GM23338 (cell line): ENCODE measurements at regions not wholly inside any gene's neighbourhood (a gene's known extent, or its start where the extent isn't known, plus 50 kb on each side); places are given as distances from the start of the nearest gene placed in this dataset.

Experiments
- ATAC-seq: fragments of 200-7000 bp; cut with Tn5 transposase; 3 replicates; pipeline ENCODE4 v1.9.1; 2020
- DNase-seq: peaks from one replicate; pipeline ENCODE4 v3.0.0-alpha.2; 2015; ENCODE audit warnings: low spot score
- H2AFZ ChIP-seq: fragments of 200-600 bp; sonication (generic); 2 replicates; pipeline ENCODE4 v1.8.0; 2016; ENCODE audit warnings: antibody characterized with exemption, mild to moderate bottlenecking, moderate library complexity
- H3F3A ChIP-seq: fragments of 200-600 bp; sonication (generic); replicated peaks from 2 replicates; pipeline ENCODE4 v1.8.0; 2017; ENCODE audit warnings: antibody characterized with exemption, mixed run types, low read depth
- H3K27ac ChIP-seq: fragments of 200-600 bp; sonication (generic); 2 replicates; pipeline ENCODE4 v1.6.1; 2016; ENCODE audit warnings: low read depth
- H3K27me3 ChIP-seq: fragments of 200-600 bp; sonication (generic); 2 replicates; pipeline ENCODE4 v1.8.0; 2016; ENCODE audit warnings: mild to moderate bottlenecking, mixed run types, moderate library complexity; ENCODE audit not compliant: insufficient read depth
- H3K36me3 ChIP-seq: fragments of 200-600 bp; sonication (generic); 2 replicates; pipeline ENCODE4 v1.8.0; 2016; ENCODE audit warnings: mild to moderate bottlenecking; ENCODE audit not compliant: insufficient read depth
- H3K4me1 ChIP-seq: fragments of 200-600 bp; sonication (generic); 2 replicates; pipeline ENCODE4 v1.8.0; 2016; ENCODE audit warnings: mild to moderate bottlenecking, moderate library complexity; ENCODE audit not compliant: insufficient read depth
- H3K4me2 ChIP-seq: fragments of 200-600 bp; sonication (generic); 2 replicates; pipeline ENCODE4 v1.7.1; 2017; ENCODE audit warnings: mixed run types
- H3K4me3 ChIP-seq: fragments of 200-600 bp; sonication (generic); 2 replicates; pipeline ENCODE4 v1.6.1; 2016; ENCODE audit warnings: mixed run types
- H3K79me2 ChIP-seq: fragments of 200-600 bp; sonication (generic); replicated peaks from 2 replicates; pipeline ENCODE4 v1.8.0; 2017; ENCODE audit warnings: mild to moderate bottlenecking; ENCODE audit not compliant: insufficient read depth
- H3K9me2 ChIP-seq: fragments of 200-600 bp; sonication (generic); 2 replicates; pipeline ENCODE4 v1.8.0; 2017; ENCODE audit not compliant: insufficient read depth
- H4K20me1 ChIP-seq: fragments of 200-600 bp; sonication (generic); replicated peaks from 2 replicates; pipeline ENCODE4 v1.8.0; 2017; ENCODE audit warnings: mild to moderate bottlenecking; ENCODE audit not compliant: insufficient read depth
- H3K27ac Mint-ChIP-seq: 2 replicates; pipeline ENCODE4 v1.8.0; 2020; ENCODE audit warnings: inconsistent platforms, mild to moderate bottlenecking, moderate library complexity, mixed read lengths
- H3K27me3 Mint-ChIP-seq: 3 replicates; pipeline ENCODE4 v1.8.0; 2022; ENCODE audit warnings: low read depth, mild to moderate bottlenecking, moderate library complexity, mixed read lengths, inconsistent platforms; ENCODE audit not compliant: insufficient read depth, poor library complexity
- H3K36me3 Mint-ChIP-seq: 3 replicates; pipeline ENCODE4 v1.8.0; 2021; ENCODE audit warnings: low read depth, mild to moderate bottlenecking, inconsistent platforms, moderate library complexity, mixed read lengths
- H3K4me1 Mint-ChIP-seq: 3 replicates; pipeline ENCODE4 v1.8.0; 2020; ENCODE audit warnings: mild to moderate bottlenecking, inconsistent platforms, mixed read lengths
- H3K4me3 Mint-ChIP-seq: 3 replicates; pipeline ENCODE4 v1.8.0; 2021; ENCODE audit warnings: moderate library complexity, mild to moderate bottlenecking, inconsistent platforms, mixed read lengths
- H3K9me3 Mint-ChIP-seq: 3 replicates; pipeline ENCODE4 v1.8.0; 2020; ENCODE audit warnings: moderate library complexity, mild to moderate bottlenecking, inconsistent platforms, mixed read lengths
- CREB1 ChIP-seq: fragments of 250-450 bp; sonication (Bioruptor Pico); IDR thresholded peaks from 2 replicates; pipeline ENCODE4 v1.5.0; 2020; ENCODE audit warnings: low read depth, mild to moderate bottlenecking, moderate library complexity
- ETS1 ChIP-seq: IDR thresholded peaks from 2 replicates; pipeline ENCODE4 v1.6.1; 2016; ENCODE audit warnings: antibody characterized with exemption
- EZH2 ChIP-seq: fragments of 200-600 bp; sonication (generic); IDR thresholded peaks from one replicate; pipeline ENCODE4 v1.8.0; 2017; ENCODE audit warnings: antibody characterized with exemption, mild to moderate bottlenecking, low read depth; ENCODE audit not compliant: unreplicated experiment
- EZH2phosphoT487 ChIP-seq: fragments of 200-600 bp; sonication (generic); IDR thresholded peaks from one replicate; pipeline ENCODE4 v1.8.1; 2018; ENCODE audit warnings: antibody characterized with exemption; ENCODE audit not compliant: unreplicated experiment
- JUNB ChIP-seq: IDR thresholded peaks from one replicate; pipeline ENCODE4 v1.6.1; 2016; ENCODE audit warnings: antibody characterized with exemption; ENCODE audit not compliant: unreplicated experiment
- NANOG ChIP-seq: IDR thresholded peaks from 2 replicates; pipeline ENCODE4 v1.6.1; 2016; ENCODE audit warnings: antibody characterized with exemption, borderline replicate concordance
- REST ChIP-seq: IDR thresholded peaks from one replicate; pipeline ENCODE4 v1.6.1; 2018; ENCODE audit warnings: antibody characterized with exemption; ENCODE audit not compliant: unreplicated experiment
- STAT1 ChIP-seq: IDR thresholded peaks from one replicate; pipeline ENCODE4 v1.6.1; 2016; ENCODE audit warnings: antibody characterized with exemption; ENCODE audit not compliant: unreplicated experiment
- ZNF114 ChIP-seq: fragments of 250-450 bp; sonication (Bioruptor Pico); IDR thresholded peaks from 2 replicates; pipeline ENCODE4 v1.5.0; 2020; ENCODE audit warnings: mild to moderate bottlenecking, moderate library complexity
- ZNF331 ChIP-seq: fragments of 250-450 bp; sonication (Bioruptor Pico); IDR thresholded peaks from 2 replicates; pipeline ENCODE4 v1.5.0; 2020; ENCODE audit warnings: low read depth, mild to moderate bottlenecking, moderate library complexity

- H3K27ac Mint-ChIP-seq: no peak overlapping the region
- peaks cover 29% of the 10 kb centered on the region for H3K9me3 Mint-ChIP-seq
- no peak for ATAC-seq
These were observed 342.2 kb downstream of the ATP23 start for GRCh38 chr12:58283553-58283952.

GRCh38 chr12:58285551-58285950 lies 344.2 kb downstream of the ATP23 start:
- Mint-ChIP-seq H3K27ac (no peak overlapping the region), H3K4me3 (no peak overlapping the region), H3K36me3 (no peaks in the 10 kb centered on the region; the same call in 2 of the 3 replicates), H3K27me3 (peaks cover 6% of the 10 kb centered on the region), H3K4me1 (peaks cover 14% of the 10 kb centered on the region; the same call in 2 of the 3 replicates), H3K9me3 (peaks cover 17% of the 10 kb centered on the region)
- Histone ChIP-seq H4K20me1 (no peaks in the 10 kb centered on the region), H3F3A (no peaks in the 10 kb centered on the region), H3K4me1 (0 out of 2 replicates have a peak, but pooled peaks cover 3% of the 10 kb centered on the region), H2AFZ (no peak overlapping the region), H3K27me3 (no peaks in the 10 kb centered on the region), H3K27ac (no peak overlapping the region), H3K4me3 (no peak overlapping the region), H3K4me2 (no peak overlapping the region), H3K36me3 (no peaks in the 10 kb centered on the region), H3K79me2 (no peaks in the 10 kb centered on the region), H3K9me2 (no peaks in the 10 kb centered on the region)
- peak; percentile 7; the same call in 1 of the 2 replicates for TF ChIP-seq CREB1 (CRISPR knock-in tag)
- no peak for TF ChIP-seq ETS1
- no peak for TF ChIP-seq EZH2
- no peak for TF ChIP-seq STAT1
- TF ChIP-seq NANOG: no peak
- no peak for TF ChIP-seq ZNF114
- no peak for TF ChIP-seq ZNF331 (CRISPR knock-in tag)
- TF ChIP-seq JUNB: no peak
- ATAC-seq (peak; percentile 96), DNase-seq (peak; percentile 72)

More at GRCh38 chr12:58283553-58283952, 342.2 kb downstream of the ATP23 start:
- Histone ChIP-seq H2AFZ (no peak overlapping the region), H3K9me2 (no peaks in the 10 kb centered on the region), H3K4me2 (no peak overlapping the region), H3K4me1 (0 out of 2 replicates have a peak, but pooled peaks cover 3% of the 10 kb centered on the region), H3K4me3 (no peak overlapping the region), H3K79me2 (no peaks in the 10 kb centered on the region), H4K20me1 (no peaks in the 10 kb centered on the region), H3K36me3 (0 out of 2 replicates have a peak, but pooled peaks cover 5% of the 10 kb centered on the region), H3K27me3 (no peaks in the 10 kb centered on the region), H3F3A (no peaks in the 10 kb centered on the region), H3K27ac (no peak overlapping the region)
- TF ChIP-seq ZNF114 (no peak), ZNF331 (CRISPR knock-in tag) (no peak), EZH2phosphoT487 (no peak), REST (no peak)
- DNase-seq: no peak
- H3K27me3 Mint-ChIP-seq: peaks cover 2% of the 10 kb centered on the region
- H3K4me3 Mint-ChIP-seq: no peak overlapping the region
- peaks cover 14% of the 10 kb centered on the region; the same call in 2 of the 3 replicates for H3K4me1 Mint-ChIP-seq
- peaks cover 4% of the 10 kb centered on the region; the same call in 2 of the 3 replicates for H3K36me3 Mint-ChIP-seq
